HCT116 (cell line): ENCODE measurements at regions not wholly inside any gene's neighbourhood (a gene's known extent, or its start where the extent isn't known, plus 50 kb on each side); places are given as distances from the start of the nearest gene placed in this dataset.

Experiments
- ATAC-seq: fragments of 200-7000 bp; cut with Tn5 transposase; 2 replicates; pipeline ENCODE4 v1.9.1; 2020; ENCODE audit warnings: mild to moderate bottlenecking, moderate library complexity
- BruUV-seq: library from RNA; stranded (reverse); fragments of 400-500 nt; replicated peaks from 2 replicates; lab custom pipeline; 2021; lab: Mats Ljungman, UMichigan
- CTCF ChIA-PET: fragments of 300-600 bp; sonication (Branson Sonifier 250); formaldehyde crosslinking; loops from one replicate; lab custom pipeline; 2021; ENCODE audit warnings: antibody characterized with exemption; lab: Charles Lee
- POLR2A ChIA-PET: fragments of 300-600, 350-600 bp; sonication (Branson Sonifier 250); formaldehyde crosslinking; loops from one replicate; lab custom pipeline; 2021; ENCODE audit warnings: antibody characterized with exemption; lab: Charles Lee
- RAD21 ChIA-PET, 2 experiments: fragments of 300-600 bp; sonication (Branson Sonifier 250); formaldehyde crosslinking; loops; one replicate each; lab custom pipeline; 2023; ENCODE audit warnings: low total read pairs in 2 of 2; ENCODE audit not compliant: uncharacterized antibody in 2 of 2, unreplicated experiment in 2 of 2, low non-redundant PET in 1 of 2; lab: Charles Lee
- DNase-seq: peaks from one replicate; pipeline ENCODE4 v3.0.0-alpha.2; 2010; ENCODE audit warnings: low read depth, low spot score
- H2AFZ ChIP-seq: fragments of 200-600 bp; shearing (Covaris generic), sonication (generic); 2 replicates; pipeline ENCODE4 v1.6.1; 2017; ENCODE audit warnings: low read depth, mixed run types, mixed read lengths, antibody characterized with exemption, low read length; ENCODE audit not compliant: poor library complexity, severe bottlenecking
- H3K27ac ChIP-seq: 2 replicates; pipeline ENCODE4 v1.5.1; 2012; ENCODE audit warnings: low read depth, low read length
- H3K27me3 ChIP-seq: fragments of 200-600 bp; sonication (generic); 2 replicates; pipeline ENCODE4 v1.6.1; 2016; ENCODE audit warnings: mixed run types, low read length, mixed read lengths; ENCODE audit not compliant: insufficient read depth
- H3K36me3 ChIP-seq, 2 experiments: fragments of 200-500 bp in 1 of 2; fragments of 200-600 bp in 1 of 2; sonication (Bioruptor generic) in 1 of 2; sonication (generic) in 1 of 2; 2 replicates each; pipeline versions ENCODE4 v1.5.1 to v1.6.1; 2014 to 2016; ENCODE audit warnings: low read length in 2 of 2, inconsistent platforms in 1 of 2, mixed read lengths in 1 of 2, mixed run types in 1 of 2; ENCODE audit not compliant: insufficient read depth in 2 of 2, control insufficient read depth in 1 of 2
- H3K4me1 ChIP-seq, 2 experiments: fragments of 200-600 bp in 1 of 2; sonication (generic) in 1 of 2; 2 replicates each; pipeline versions ENCODE4 v1.5.1 to v1.6.1; 2012 to 2017; ENCODE audit warnings: low read length in 2 of 2, inconsistent platforms in 1 of 2, mild to moderate bottlenecking in 1 of 2, mixed read lengths in 1 of 2, mixed run types in 1 of 2, moderate library complexity in 1 of 2; ENCODE audit not compliant: insufficient read depth in 2 of 2, control insufficient read depth in 1 of 2
- H3K4me2 ChIP-seq: fragments of 200-600 bp; sonication (generic); 2 replicates; pipeline ENCODE4 v1.6.1; 2017; ENCODE audit warnings: mixed run types, low read length, mixed read lengths
- H3K4me3 ChIP-seq, 2 experiments: fragments of 200-600 bp in 1 of 2; sonication (generic) in 1 of 2; replicated peaks in 1 of 2; 2 replicates each; pipeline ENCODE4 v1.5.1; 2011 to 2016; ENCODE audit warnings: low read length in 2 of 2, control low read depth in 1 of 2, low read depth in 1 of 2, mild to moderate bottlenecking in 1 of 2, mixed read lengths in 1 of 2, mixed run types in 1 of 2
- H3K79me2 ChIP-seq: fragments of 200-600 bp; sonication (generic); 2 replicates; pipeline ENCODE4 v1.6.1; 2017; ENCODE audit warnings: mild to moderate bottlenecking, mixed run types, low read length, moderate library complexity, mixed read lengths; ENCODE audit not compliant: insufficient read depth
- H3K9ac ChIP-seq: fragments of 200-600 bp; sonication (generic); 2 replicates; pipeline ENCODE4 v1.6.1; 2016; ENCODE audit warnings: low read length, mixed read lengths
- H3K9me2 ChIP-seq: fragments of 200-600 bp; sonication (generic), shearing (Covaris generic); 2 replicates; pipeline ENCODE4 v1.6.1; 2017; ENCODE audit warnings: mixed run types, mild to moderate bottlenecking, moderate library complexity; ENCODE audit not compliant: insufficient read depth
- H3K9me3 ChIP-seq, 2 experiments: fragments of 200-500 bp in 1 of 2; fragments of 200-600 bp in 1 of 2; sonication (Bioruptor generic) in 1 of 2; sonication (generic) in 1 of 2; 2 replicates each; pipeline ENCODE4 v1.6.1; 2014 to 2017; ENCODE audit warnings: low read length in 2 of 2, mixed read lengths in 2 of 2, inconsistent platforms in 1 of 2, low read depth in 1 of 2, mild to moderate bottlenecking in 1 of 2, mixed run types in 1 of 2, moderate library complexity in 1 of 2; ENCODE audit not compliant: control insufficient read depth in 1 of 2, insufficient read depth in 1 of 2
- H4K20me1 ChIP-seq: fragments of 200-600 bp; sonication (generic), shearing (Covaris generic); 2 replicates; pipeline ENCODE4 v1.6.1; 2017; ENCODE audit warnings: mixed run types, mild to moderate bottlenecking, moderate library complexity; ENCODE audit not compliant: insufficient read depth
- CEBPB ChIP-seq: IDR thresholded peaks from 2 replicates; pipeline ENCODE4 v1.6.1; 2012; ENCODE audit warnings: low read depth
- EGR1 ChIP-seq: IDR thresholded peaks from 2 replicates; pipeline ENCODE4 v1.6.1; 2012; ENCODE audit warnings: low read depth
- ELF1 ChIP-seq: IDR thresholded peaks from 2 replicates; pipeline ENCODE4 v1.6.1; 2012; ENCODE audit warnings: low read depth, borderline replicate concordance
- FOSL1 ChIP-seq: IDR thresholded peaks from 2 replicates; pipeline ENCODE4 v1.6.1; 2012; ENCODE audit warnings: low read depth
- POLR2A ChIP-seq: IDR thresholded peaks from 2 replicates; pipeline ENCODE4 v1.7.0; 2011; ENCODE audit warnings: borderline replicate concordance; ENCODE audit not compliant: insufficient read depth, insufficient read length; ENCODE audit errors: extremely low read depth
- RAD21 ChIP-seq: IDR thresholded peaks from 2 replicates; pipeline ENCODE4 v1.6.1; 2012; ENCODE audit warnings: low read depth, mild to moderate bottlenecking
- SP1 ChIP-seq: IDR thresholded peaks from 2 replicates; pipeline ENCODE4 v1.6.1; 2012; ENCODE audit warnings: low read depth
- TCF7L2 ChIP-seq: IDR thresholded peaks from 2 replicates; pipeline ENCODE4 v1.7.0; 2011; ENCODE audit warnings: borderline replicate concordance, inconsistent platforms; ENCODE audit not compliant: insufficient read depth, insufficient read length; ENCODE audit errors: extremely low read depth
- ZNF274 ChIP-seq: fragments of 200-500 bp; sonication (Bioruptor generic); IDR thresholded peaks from 2 replicates; pipeline ENCODE4 v1.6.1; 2014; ENCODE audit warnings: mild to moderate bottlenecking, low read depth, low read length, inconsistent platforms
- intact Hi-C: fragments of 100-400 bp; cut with micrococcal nuclease; formaldehyde crosslinking; loops from 2 replicates; pipeline ENCODE4 v1.10.0; 2022
- TF ChIP-seq, protein P1 (sequence below): IDR thresholded peaks from 2 replicates; pipeline ENCODE4 v1.6.1; 2012
- TF ChIP-seq, protein P2 (sequence below), 3 experiments: fragments of 200-600 bp in 1 of 3; sonication (generic) in 1 of 3; IDR thresholded peaks in 2 of 3; conservative IDR thresholded peaks in 1 of 3; 2 replicates each; pipeline ENCODE4 v1.5.1; 2012 to 2017; ENCODE audit warnings: low read depth in 2 of 3, low read length in 2 of 3, antibody characterized with exemption in 1 of 3, borderline replicate concordance in 1 of 3, control low read depth in 1 of 3, mild to moderate bottlenecking in 1 of 3, mixed read lengths in 1 of 3, mixed run types in 1 of 3, moderate library complexity in 1 of 3; ENCODE audit not compliant: insufficient read depth in 1 of 3
- TF ChIP-seq, protein P3 (sequence below): IDR thresholded peaks from 2 replicates; pipeline ENCODE4 v1.6.1; 2011; ENCODE audit warnings: mild to moderate bottlenecking, low read length, moderate library complexity; ENCODE audit not compliant: insufficient replicate concordance; ENCODE audit errors: extremely low read depth

DNA sequence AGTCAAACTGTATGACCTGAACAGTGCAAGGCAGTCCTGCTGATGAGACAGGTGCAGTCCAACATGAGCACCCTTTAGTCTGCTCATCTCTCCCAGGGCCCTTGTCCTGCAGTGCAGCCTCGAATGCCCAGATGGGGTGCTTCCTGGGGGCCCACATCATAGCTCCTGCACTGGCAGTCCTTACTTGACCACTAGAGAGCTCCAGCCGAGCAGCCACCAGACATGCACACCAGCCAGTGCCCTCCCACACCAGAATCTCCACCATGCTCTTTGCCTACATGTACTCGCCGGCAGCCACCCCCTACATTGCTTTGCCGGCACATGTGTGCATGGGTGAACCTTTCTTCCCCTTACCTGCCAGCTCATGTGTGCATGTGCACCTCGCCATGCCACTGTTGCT, 188.8 kb upstream of the GULP1 start:
- H3K79me2 ChIP-seq: no peaks in the 10 kb centered on the region
- no peaks in the 10 kb centered on the region for H3K4me1 ChIP-seq
- POLR2A ChIA-PET: no interaction called here
- H2AFZ ChIP-seq: no peak overlapping the region
- no peak overlapping the region for H3K27ac ChIP-seq
- H3K9ac ChIP-seq: no peak overlapping the region
- no TSS peak for BruUV-seq
- no peaks in the 10 kb centered on the region for H3K9me2 ChIP-seq
- H3K4me3 ChIP-seq: no peak overlapping the region
- H4K20me1 ChIP-seq: no peaks in the 10 kb centered on the region
- TF ChIP-seq ZNF274: no peak
- TF ChIP-seq RAD21: 0 out of 2 replicates have a peak, but pooled peaks have one; percentile 4
- TF ChIP-seq, all 23 proteins: peak for 1
- Histone ChIP-seq H3K27me3 (no peaks in the 10 kb centered on the region), H3K36me3 (no peaks in the 10 kb centered on the region), H3K4me2 (no peak overlapping the region), H3K9me3 (no peaks in the 10 kb centered on the region)
- ChIA-PET CTCF (no interaction called here), RAD21 (no interaction called here)
- intact Hi-C loops: no loop called here
- ATAC-seq (no peak), DNase-seq (no peak)

DNA sequence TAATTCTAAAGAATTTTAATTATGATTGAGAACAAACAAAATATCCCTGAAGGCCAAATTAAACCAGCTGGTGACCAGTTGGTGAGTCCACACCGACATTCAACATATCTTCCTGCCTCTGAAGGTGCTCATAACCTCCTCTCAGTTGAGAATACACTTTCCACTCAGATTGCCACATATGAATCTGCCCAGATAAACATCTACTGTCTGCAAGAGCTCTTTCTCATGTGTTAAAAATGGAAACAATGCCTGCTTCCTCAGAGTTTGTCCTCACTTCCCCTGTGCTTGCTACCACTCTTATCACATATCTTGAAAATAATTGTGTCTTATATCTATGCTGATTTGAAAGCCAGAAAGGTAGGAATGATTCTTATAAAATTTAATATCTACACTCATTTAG, 177.7 kb upstream of the GULP1 start:
- ChIA-PET POLR2A (no interaction called here), RAD21 (no interaction called here), CTCF (no interaction called here)
- H3K79me2 ChIP-seq: no peaks in the 10 kb centered on the region
- TF ChIP-seq EGR1 (no peak), TCF7L2 (no peak), RAD21 (no peak), ELF1 (no peak), SP1 (no peak), POLR2A (no peak), FOSL1 (no peak), CEBPB (no peak)
- TF ChIP-seq, protein P1, sequence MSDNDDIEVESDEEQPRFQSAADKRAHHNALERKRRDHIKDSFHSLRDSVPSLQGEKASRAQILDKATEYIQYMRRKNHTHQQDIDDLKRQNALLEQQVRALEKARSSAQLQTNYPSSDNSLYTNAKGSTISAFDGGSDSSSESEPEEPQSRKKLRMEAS: no peak
- TF ChIP-seq, protein P2, sequence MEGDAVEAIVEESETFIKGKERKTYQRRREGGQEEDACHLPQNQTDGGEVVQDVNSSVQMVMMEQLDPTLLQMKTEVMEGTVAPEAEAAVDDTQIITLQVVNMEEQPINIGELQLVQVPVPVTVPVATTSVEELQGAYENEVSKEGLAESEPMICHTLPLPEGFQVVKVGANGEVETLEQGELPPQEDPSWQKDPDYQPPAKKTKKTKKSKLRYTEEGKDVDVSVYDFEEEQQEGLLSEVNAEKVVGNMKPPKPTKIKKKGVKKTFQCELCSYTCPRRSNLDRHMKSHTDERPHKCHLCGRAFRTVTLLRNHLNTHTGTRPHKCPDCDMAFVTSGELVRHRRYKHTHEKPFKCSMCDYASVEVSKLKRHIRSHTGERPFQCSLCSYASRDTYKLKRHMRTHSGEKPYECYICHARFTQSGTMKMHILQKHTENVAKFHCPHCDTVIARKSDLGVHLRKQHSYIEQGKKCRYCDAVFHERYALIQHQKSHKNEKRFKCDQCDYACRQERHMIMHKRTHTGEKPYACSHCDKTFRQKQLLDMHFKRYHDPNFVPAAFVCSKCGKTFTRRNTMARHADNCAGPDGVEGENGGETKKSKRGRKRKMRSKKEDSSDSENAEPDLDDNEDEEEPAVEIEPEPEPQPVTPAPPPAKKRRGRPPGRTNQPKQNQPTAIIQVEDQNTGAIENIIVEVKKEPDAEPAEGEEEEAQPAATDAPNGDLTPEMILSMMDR (IDR thresholded peaks at IDR 0.05 in 2 of 3, conservative IDR thresholded peaks at IDR 0.05 in 1 of 3; ENCODE audit: borderline replicate concordance in 1 of 3, insufficient read depth in 1 of 3, low read depth in 2 of 3, low read length in 2 of 3): no peak
- TF ChIP-seq, protein P3, sequence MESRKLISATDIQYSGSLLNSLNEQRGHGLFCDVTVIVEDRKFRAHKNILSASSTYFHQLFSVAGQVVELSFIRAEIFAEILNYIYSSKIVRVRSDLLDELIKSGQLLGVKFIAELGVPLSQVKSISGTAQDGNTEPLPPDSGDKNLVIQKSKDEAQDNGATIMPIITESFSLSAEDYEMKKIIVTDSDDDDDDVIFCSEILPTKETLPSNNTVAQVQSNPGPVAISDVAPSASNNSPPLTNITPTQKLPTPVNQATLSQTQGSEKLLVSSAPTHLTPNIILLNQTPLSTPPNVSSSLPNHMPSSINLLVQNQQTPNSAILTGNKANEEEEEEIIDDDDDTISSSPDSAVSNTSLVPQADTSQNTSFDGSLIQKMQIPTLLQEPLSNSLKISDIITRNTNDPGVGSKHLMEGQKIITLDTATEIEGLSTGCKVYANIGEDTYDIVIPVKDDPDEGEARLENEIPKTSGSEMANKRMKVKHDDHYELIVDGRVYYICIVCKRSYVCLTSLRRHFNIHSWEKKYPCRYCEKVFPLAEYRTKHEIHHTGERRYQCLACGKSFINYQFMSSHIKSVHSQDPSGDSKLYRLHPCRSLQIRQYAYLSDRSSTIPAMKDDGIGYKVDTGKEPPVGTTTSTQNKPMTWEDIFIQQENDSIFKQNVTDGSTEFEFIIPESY: no peak
- no peaks in the 10 kb centered on the region for H3K4me1 ChIP-seq
- intact Hi-C loops: no loop called here
- no peaks in the 10 kb centered on the region for H4K20me1 ChIP-seq
- H3K9me3 ChIP-seq: no peaks in the 10 kb centered on the region
- H3K27me3 ChIP-seq: no peaks in the 10 kb centered on the region
- DNase-seq: no peak
- no peak for ATAC-seq
- no peak overlapping the region for H3K4me3 ChIP-seq
- H3K9ac ChIP-seq: no peak overlapping the region
- peak overlapping the region; percentile 51 for H2AFZ ChIP-seq
- no peaks in the 10 kb centered on the region for H3K36me3 ChIP-seq
- no peaks in the 10 kb centered on the region for H3K9me2 ChIP-seq
- H3K27ac ChIP-seq: no peak overlapping the region
- no TSS peak for BruUV-seq
- no peak overlapping the region for H3K4me2 ChIP-seq
